SK-N-SH treated with all-trans-retinoic acid at 6 μM for 48 hours (cell line): ENCODE measurements at regions not wholly inside any gene's neighbourhood (a gene's known extent, or its start where the extent isn't known, plus 50 kb on each side); places are given as distances from the start of the nearest gene placed in this dataset.

ENCODE experiments used
- ATAC-seq: fragments of 200-7000 bp; cut with Tn5 transposase; 3 replicates; pipeline ENCODE4 v1.9.1; 2020; ENCODE audit warnings: mild to moderate bottlenecking, moderate library complexity
- ARNTL ChIP-seq: fragments of 450-650 bp; formaldehyde crosslinking; IDR thresholded peaks from 2 replicates; pipeline ENCODE4 v1.5.0; 2020; ENCODE audit warnings: low read depth, mild to moderate bottlenecking, moderate library complexity, borderline replicate concordance
- BACH2 ChIP-seq: fragments of 250-450 bp; sonication (Bioruptor Pico); IDR thresholded peaks from 2 replicates; pipeline ENCODE4 v1.9.0; 2021; ENCODE audit warnings: mild to moderate bottlenecking, borderline replicate concordance
- CSDC2 ChIP-seq: fragments of 250-450 bp; sonication (Bioruptor Pico); IDR thresholded peaks from 2 replicates; pipeline ENCODE4 v1.5.0; 2020; ENCODE audit warnings: mild to moderate bottlenecking, moderate library complexity
- ESRRG ChIP-seq: fragments of 250-450 bp; sonication (Bioruptor Pico); IDR thresholded peaks from 2 replicates; pipeline ENCODE4 v1.6.1; 2021; ENCODE audit warnings: mild to moderate bottlenecking
- GLIS3 ChIP-seq: fragments of 250-450 bp; sonication (Bioruptor Pico); IDR thresholded peaks from 2 replicates; pipeline ENCODE4 v1.5.0; 2020; ENCODE audit warnings: mild to moderate bottlenecking, moderate library complexity
- ISL1 ChIP-seq: fragments of 250-450 bp; sonication (Bioruptor Pico); IDR thresholded peaks from 2 replicates; pipeline ENCODE4 v2.1.2; 2022; ENCODE audit warnings: mild to moderate bottlenecking, moderate library complexity
- OSR1 ChIP-seq: fragments of 250-450 bp; sonication (Bioruptor Pico); IDR thresholded peaks from 2 replicates; pipeline ENCODE4 v1.8.0; 2022; ENCODE audit warnings: moderate library complexity, mild to moderate bottlenecking, inconsistent platforms
- RARB ChIP-seq: fragments of 250-450 bp; sonication (Bioruptor Pico); IDR thresholded peaks from 2 replicates; pipeline ENCODE4 v1.8.0; 2021; ENCODE audit warnings: mild to moderate bottlenecking, moderate library complexity
- SNAI2 ChIP-seq: fragments of 250-450 bp; sonication (Bioruptor Pico); IDR thresholded peaks from 2 replicates; pipeline ENCODE4 v1.5.0; 2020; ENCODE audit warnings: mild to moderate bottlenecking, moderate library complexity
- TCF4 ChIP-seq: fragments of 250-450 bp; sonication (Bioruptor Pico); IDR thresholded peaks from 2 replicates; pipeline ENCODE4 v1.8.0; 2021; ENCODE audit warnings: mild to moderate bottlenecking, moderate library complexity, borderline replicate concordance
- TOX ChIP-seq: fragments of 250-450 bp; sonication (Bioruptor Pico); IDR thresholded peaks from 2 replicates; pipeline ENCODE4 v1.8.0; 2021; ENCODE audit warnings: mild to moderate bottlenecking, moderate library complexity, borderline replicate concordance
- ZC3H10 ChIP-seq: fragments of 250-450 bp; sonication (Bioruptor Pico); IDR thresholded peaks from 2 replicates; pipeline ENCODE4 v1.5.1; 2021; ENCODE audit warnings: mild to moderate bottlenecking, moderate library complexity
- ZFP3 ChIP-seq: fragments of 250-450 bp; sonication (Bioruptor Pico); IDR thresholded peaks from 2 replicates; pipeline ENCODE4 v1.5.0; 2020; ENCODE audit warnings: mild to moderate bottlenecking, moderate library complexity
- ZFP30 ChIP-seq: fragments of 450-650 bp; formaldehyde crosslinking; IDR thresholded peaks from 2 replicates; pipeline ENCODE4 v1.5.0; 2022; ENCODE audit warnings: mild to moderate bottlenecking, moderate library complexity
- ZNF565 ChIP-seq: fragments of 450-650 bp; formaldehyde crosslinking; conservative IDR thresholded peaks from 2 replicates; pipeline ENCODE4 v1.5.0; 2020; ENCODE audit warnings: low read depth, mild to moderate bottlenecking, moderate library complexity
- ZNF70 ChIP-seq: fragments of 450-650 bp; formaldehyde crosslinking; IDR thresholded peaks from 2 replicates; pipeline ENCODE4 v1.5.0; 2020; ENCODE audit warnings: mild to moderate bottlenecking, moderate library complexity
- ZNF8 ChIP-seq: fragments of 450-650 bp; formaldehyde crosslinking; IDR thresholded peaks from 2 replicates; pipeline ENCODE4 v1.5.0; 2020; ENCODE audit warnings: mild to moderate bottlenecking, moderate library complexity
- TF ChIP-seq, protein P1 (sequence below): fragments of 250-450 bp; sonication (Bioruptor Pico); IDR thresholded peaks from 2 replicates; pipeline ENCODE4 v1.8.0; 2021; ENCODE audit warnings: low read depth, mild to moderate bottlenecking, moderate library complexity, borderline replicate concordance
- TF ChIP-seq, protein P2 (sequence below): fragments of 250-450 bp; sonication (Bioruptor Pico); IDR thresholded peaks from 2 replicates; pipeline ENCODE4 v1.5.1; 2021; ENCODE audit warnings: mild to moderate bottlenecking, moderate library complexity
- TF ChIP-seq, protein P3 (sequence below): fragments of 250-450 bp; sonication (Bioruptor Pico); IDR thresholded peaks from 2 replicates; pipeline ENCODE4 v1.5.1; 2020; ENCODE audit warnings: low read depth, mild to moderate bottlenecking, moderate library complexity
- TF ChIP-seq, protein P4 (sequence below): fragments of 250-450 bp; sonication (Bioruptor Pico); IDR thresholded peaks from 2 replicates; pipeline ENCODE4 v1.5.0; 2020; ENCODE audit warnings: mild to moderate bottlenecking, moderate library complexity

DNA sequence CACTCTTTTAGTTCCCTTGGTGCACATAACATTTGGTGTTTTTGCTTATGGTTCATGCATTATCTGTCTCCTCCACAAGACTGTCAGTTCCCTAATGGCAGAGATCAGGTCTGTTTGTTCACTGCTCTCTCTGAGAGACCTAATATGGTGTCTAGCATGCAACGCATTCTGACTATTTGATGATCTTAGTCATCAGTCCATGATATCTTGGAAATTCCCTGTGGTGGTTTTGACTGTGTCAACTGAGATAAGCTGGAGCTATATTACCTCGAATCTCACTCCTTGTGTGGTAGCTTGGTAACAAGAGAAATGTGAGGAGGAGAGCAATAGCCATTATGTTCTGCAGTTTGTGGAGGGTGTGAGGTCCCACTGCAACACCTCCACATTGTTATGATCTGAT, 229.8 kb downstream of the FRK start:
- no peak for TF ChIP-seq ZC3H10
- no peak for TF ChIP-seq ARNTL (CRISPR knock-in tag)
- TF ChIP-seq, protein P1, sequence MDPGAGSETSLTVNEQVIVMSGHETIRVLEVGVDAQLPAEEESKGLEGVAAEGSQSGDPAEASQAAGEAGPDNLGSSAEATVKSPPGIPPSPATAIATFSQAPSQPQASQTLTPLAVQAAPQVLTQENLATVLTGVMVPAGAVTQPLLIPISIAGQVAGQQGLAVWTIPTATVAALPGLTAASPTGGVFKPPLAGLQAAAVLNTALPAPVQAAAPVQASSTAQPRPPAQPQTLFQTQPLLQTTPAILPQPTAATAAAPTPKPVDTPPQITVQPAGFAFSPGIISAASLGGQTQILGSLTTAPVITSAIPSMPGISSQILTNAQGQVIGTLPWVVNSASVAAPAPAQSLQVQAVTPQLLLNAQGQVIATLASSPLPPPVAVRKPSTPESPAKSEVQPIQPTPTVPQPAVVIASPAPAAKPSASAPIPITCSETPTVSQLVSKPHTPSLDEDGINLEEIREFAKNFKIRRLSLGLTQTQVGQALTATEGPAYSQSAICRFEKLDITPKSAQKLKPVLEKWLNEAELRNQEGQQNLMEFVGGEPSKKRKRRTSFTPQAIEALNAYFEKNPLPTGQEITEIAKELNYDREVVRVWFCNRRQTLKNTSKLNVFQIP (CRISPR knock-in tag), result no peak
- no peak for TF ChIP-seq ZFP3 (CRISPR knock-in tag)
- no peak for TF ChIP-seq OSR1 (CRISPR knock-in tag)
- TF ChIP-seq, protein P2, sequence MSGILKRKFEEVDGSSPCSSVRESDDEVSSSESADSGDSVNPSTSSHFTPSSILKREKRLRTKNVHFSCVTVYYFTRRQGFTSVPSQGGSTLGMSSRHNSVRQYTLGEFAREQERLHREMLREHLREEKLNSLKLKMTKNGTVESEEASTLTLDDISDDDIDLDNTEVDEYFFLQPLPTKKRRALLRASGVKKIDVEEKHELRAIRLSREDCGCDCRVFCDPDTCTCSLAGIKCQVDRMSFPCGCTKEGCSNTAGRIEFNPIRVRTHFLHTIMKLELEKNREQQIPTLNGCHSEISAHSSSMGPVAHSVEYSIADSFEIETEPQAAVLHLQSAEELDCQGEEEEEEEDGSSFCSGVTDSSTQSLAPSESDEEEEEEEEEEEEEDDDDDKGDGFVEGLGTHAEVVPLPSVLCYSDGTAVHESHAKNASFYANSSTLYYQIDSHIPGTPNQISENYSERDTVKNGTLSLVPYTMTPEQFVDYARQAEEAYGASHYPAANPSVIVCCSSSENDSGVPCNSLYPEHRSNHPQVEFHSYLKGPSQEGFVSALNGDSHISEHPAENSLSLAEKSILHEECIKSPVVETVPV, result no peak
- no peak for TF ChIP-seq BACH2 (CRISPR knock-in tag)
- no peak for TF ChIP-seq GLIS3
- TF ChIP-seq, protein P3, sequence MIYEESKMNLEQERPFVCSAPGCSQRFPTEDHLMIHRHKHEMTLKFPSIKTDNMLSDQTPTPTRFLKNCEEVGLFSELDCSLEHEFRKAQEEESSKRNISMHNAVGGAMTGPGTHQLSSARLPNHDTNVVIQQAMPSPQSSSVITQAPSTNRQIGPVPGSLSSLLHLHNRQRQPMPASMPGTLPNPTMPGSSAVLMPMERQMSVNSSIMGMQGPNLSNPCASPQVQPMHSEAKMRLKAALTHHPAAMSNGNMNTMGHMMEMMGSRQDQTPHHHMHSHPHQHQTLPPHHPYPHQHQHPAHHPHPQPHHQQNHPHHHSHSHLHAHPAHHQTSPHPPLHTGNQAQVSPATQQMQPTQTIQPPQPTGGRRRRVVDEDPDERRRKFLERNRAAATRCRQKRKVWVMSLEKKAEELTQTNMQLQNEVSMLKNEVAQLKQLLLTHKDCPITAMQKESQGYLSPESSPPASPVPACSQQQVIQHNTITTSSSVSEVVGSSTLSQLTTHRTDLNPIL, result no peak
- TF ChIP-seq CSDC2 (CRISPR knock-in tag), result no peak
- no peak for TF ChIP-seq RARB
- no peak for TF ChIP-seq ZNF70 (CRISPR knock-in tag)
- TF ChIP-seq, protein P4, sequence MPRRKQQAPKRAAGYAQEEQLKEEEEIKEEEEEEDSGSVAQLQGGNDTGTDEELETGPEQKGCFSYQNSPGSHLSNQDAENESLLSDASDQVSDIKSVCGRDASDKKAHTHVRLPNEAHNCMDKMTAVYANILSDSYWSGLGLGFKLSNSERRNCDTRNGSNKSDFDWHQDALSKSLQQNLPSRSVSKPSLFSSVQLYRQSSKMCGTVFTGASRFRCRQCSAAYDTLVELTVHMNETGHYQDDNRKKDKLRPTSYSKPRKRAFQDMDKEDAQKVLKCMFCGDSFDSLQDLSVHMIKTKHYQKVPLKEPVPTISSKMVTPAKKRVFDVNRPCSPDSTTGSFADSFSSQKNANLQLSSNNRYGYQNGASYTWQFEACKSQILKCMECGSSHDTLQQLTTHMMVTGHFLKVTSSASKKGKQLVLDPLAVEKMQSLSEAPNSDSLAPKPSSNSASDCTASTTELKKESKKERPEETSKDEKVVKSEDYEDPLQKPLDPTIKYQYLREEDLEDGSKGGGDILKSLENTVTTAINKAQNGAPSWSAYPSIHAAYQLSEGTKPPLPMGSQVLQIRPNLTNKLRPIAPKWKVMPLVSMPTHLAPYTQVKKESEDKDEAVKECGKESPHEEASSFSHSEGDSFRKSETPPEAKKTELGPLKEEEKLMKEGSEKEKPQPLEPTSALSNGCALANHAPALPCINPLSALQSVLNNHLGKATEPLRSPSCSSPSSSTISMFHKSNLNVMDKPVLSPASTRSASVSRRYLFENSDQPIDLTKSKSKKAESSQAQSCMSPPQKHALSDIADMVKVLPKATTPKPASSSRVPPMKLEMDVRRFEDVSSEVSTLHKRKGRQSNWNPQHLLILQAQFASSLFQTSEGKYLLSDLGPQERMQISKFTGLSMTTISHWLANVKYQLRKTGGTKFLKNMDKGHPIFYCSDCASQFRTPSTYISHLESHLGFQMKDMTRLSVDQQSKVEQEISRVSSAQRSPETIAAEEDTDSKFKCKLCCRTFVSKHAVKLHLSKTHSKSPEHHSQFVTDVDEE (CRISPR knock-in tag), result no peak
- no peak for TF ChIP-seq ZNF8 (CRISPR knock-in tag)
- TF ChIP-seq ESRRG (CRISPR knock-in tag), result no peak
- no peak for TF ChIP-seq SNAI2 (CRISPR knock-in tag)
- TF ChIP-seq ZNF565, result no peak
- TF ChIP-seq, all 23 proteins: peak for 0
- no peak for ATAC-seq

DNA sequence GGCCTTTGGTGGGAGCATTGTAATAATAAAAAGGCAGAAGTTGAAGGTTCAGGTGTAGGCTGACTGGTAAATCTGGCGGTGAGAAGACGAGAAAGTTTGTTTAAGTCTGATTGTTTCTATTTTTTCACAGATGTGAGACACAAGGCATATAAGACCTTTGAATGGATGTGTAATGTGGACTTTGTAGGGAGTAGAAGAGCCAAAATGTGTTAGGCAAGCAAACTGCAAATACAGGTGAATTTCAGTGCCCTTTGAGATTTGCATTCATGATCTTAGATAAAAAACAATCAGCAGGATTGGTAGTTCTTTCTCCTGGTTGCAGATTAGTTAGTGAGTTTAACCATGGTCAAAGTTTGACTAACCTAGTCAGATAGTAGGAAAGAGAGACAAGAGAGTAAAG, 238.9 kb downstream of the FRK start:
- no peak for TF ChIP-seq ISL1
- no peak for ATAC-seq

DNA sequence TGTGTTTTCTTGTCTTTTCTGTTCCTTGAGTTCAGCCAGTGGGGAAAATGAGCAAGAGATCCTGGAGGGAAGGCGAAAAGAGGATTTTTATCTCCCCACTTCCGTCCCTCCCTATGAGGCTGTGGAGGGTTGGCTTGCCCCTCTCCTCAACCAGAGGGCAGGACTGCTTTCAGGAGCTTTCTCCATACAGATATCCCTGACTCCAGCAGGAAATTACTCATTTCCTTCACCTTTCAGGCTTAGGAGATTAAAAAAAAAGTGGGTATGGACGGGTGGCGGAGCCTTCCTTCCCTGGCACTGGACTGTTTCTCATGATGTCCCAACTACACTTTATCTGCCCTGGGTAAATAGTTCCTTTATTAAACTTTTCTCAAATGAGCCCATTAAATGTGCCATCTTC, 241.2 kb downstream of the FRK start:
- no peak for TF ChIP-seq CSDC2 (CRISPR knock-in tag)
- no peak for TF ChIP-seq ZFP30 (CRISPR knock-in tag)
- TF ChIP-seq BACH2 (CRISPR knock-in tag), result no peak
- no peak for TF ChIP-seq ESRRG (CRISPR knock-in tag)
- no peak for TF ChIP-seq ZC3H10
- TF ChIP-seq TOX (CRISPR knock-in tag), result no peak
- no peak for TF ChIP-seq RARB
- TF ChIP-seq TCF4 (CRISPR knock-in tag), result no peak
- no peak for TF ChIP-seq ISL1
- TF ChIP-seq, protein P1 (CRISPR knock-in tag), result no peak
- ATAC-seq, result no peak

DNA sequence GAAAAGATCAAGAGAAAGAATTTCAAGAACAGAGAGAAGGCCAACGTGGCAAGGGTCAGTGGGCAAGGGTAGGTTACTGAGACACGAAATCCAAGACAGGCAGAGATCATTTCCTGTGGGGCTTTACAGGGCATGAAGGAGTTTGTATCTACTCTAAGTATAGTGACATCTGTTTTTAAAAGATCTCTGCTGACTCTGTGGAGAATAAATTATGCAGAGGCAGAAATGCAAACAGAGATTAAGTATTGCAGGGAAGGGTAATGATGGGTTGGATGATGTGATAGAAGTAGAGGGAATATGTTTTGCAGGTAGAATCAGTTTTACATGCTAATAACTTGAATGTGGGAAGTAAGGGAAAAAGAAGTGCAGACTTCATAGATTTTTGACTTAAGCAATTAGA, 243.5 kb downstream of the FRK start:
- no peak for ATAC-seq
- TF ChIP-seq TOX (CRISPR knock-in tag) (no peak), ESRRG (CRISPR knock-in tag) (no peak), ZNF565 (no peak), BACH2 (CRISPR knock-in tag) (no peak), TCF4 (CRISPR knock-in tag) (no peak), ZFP30 (CRISPR knock-in tag) (no peak), ZFP3 (CRISPR knock-in tag) (no peak)
- TF ChIP-seq, protein P2, result no peak
- TF ChIP-seq, protein P4 (CRISPR knock-in tag), result no peak
- TF ChIP-seq, protein P3, result no peak
